DND-41 (cell line): ENCODE measurements at regions not wholly inside any gene's neighbourhood (a gene's known extent, or its start where the extent isn't known, plus 50 kb on each side); places are given as distances from the start of the nearest gene placed in this dataset.
"Not testable (repeated sequence)": the region's sequence is repeated elsewhere in the genome, so short reads cannot be mapped to it uniquely, and the experiment has no call there.

Experiments
- ATAC-seq: fragments of 200-7000 bp; cut with Tn5 transposase; 3 replicates; pipeline ENCODE4 v1.9.1; 2021; ENCODE audit warnings: low read depth; ENCODE audit not compliant: insufficient read depth
- DNase-seq: peaks from one replicate; pipeline ENCODE4 v3.0.0-alpha.2; 2020
- H2AFZ ChIP-seq: 2 replicates; pipeline ENCODE4 v1.6.0; 2012; ENCODE audit warnings: low read depth, low read length
- H3K27ac ChIP-seq: 2 replicates; pipeline ENCODE4 v1.5.1; 2012; ENCODE audit warnings: low read length, inconsistent platforms
- H3K27me3 ChIP-seq: fragments of 200-600 bp; sonication (generic); 2 replicates; pipeline ENCODE4 v1.6.0; 2012; ENCODE audit warnings: low read length, mild to moderate bottlenecking, inconsistent platforms; ENCODE audit not compliant: insufficient read depth, poor library complexity
- H3K36me3 ChIP-seq: 2 replicates; pipeline ENCODE4 v1.5.1; 2012; ENCODE audit warnings: low read length, inconsistent platforms; ENCODE audit not compliant: insufficient read depth
- H3K4me1 ChIP-seq: 2 replicates; pipeline ENCODE4 v1.5.1; 2012; ENCODE audit warnings: mild to moderate bottlenecking, low read length; ENCODE audit not compliant: insufficient read depth
- H3K4me2 ChIP-seq: 2 replicates; pipeline ENCODE4 v1.6.0; 2012; ENCODE audit warnings: mild to moderate bottlenecking, moderate library complexity, low read length, inconsistent platforms; ENCODE audit not compliant: insufficient read depth
- H3K4me3 ChIP-seq, 2 experiments: fragments of 200-600 bp in 1 of 2; shearing (Covaris generic) in 1 of 2; 2 replicates each; pipeline ENCODE4 v1.5.1; 2012 to 2016; ENCODE audit warnings: inconsistent platforms in 2 of 2, low read length in 2 of 2, mild to moderate bottlenecking in 2 of 2, low read depth in 1 of 2, moderate library complexity in 1 of 2
- H3K79me2 ChIP-seq: 2 replicates; pipeline ENCODE4 v1.6.0; 2012; ENCODE audit warnings: low read length, inconsistent platforms; ENCODE audit not compliant: insufficient read depth
- H3K9ac ChIP-seq: 2 replicates; pipeline ENCODE4 v1.6.0; 2012; ENCODE audit warnings: low read depth, mild to moderate bottlenecking, inconsistent platforms, low read length, moderate library complexity
- H3K9me3 ChIP-seq: 2 replicates; pipeline ENCODE4 v1.5.1; 2012; ENCODE audit warnings: low read length, moderate library complexity, mild to moderate bottlenecking, inconsistent platforms; ENCODE audit not compliant: insufficient read depth, severe bottlenecking
- H4K20me1 ChIP-seq: 2 replicates; pipeline ENCODE4 v1.6.0; 2012; ENCODE audit warnings: low read length; ENCODE audit not compliant: insufficient read depth
- CTCF ChIP-seq: IDR thresholded peaks from 2 replicates; pipeline ENCODE4 v1.5.1; 2012; ENCODE audit warnings: borderline replicate concordance, low read length, moderate library complexity, mild to moderate bottlenecking; ENCODE audit not compliant: poor library complexity, severe bottlenecking; ENCODE audit errors: extremely low read depth
- EZH2 ChIP-seq: IDR thresholded peaks from 3 replicates; pipeline ENCODE4 v1.6.1; 2012; ENCODE audit warnings: borderline replicate concordance, low read depth, mild to moderate bottlenecking, moderate library complexity, low read length, inconsistent platforms; ENCODE audit not compliant: severe bottlenecking

- DNase-seq, result no peak
- no peaks in the 10 kb centered on the region for H3K36me3 ChIP-seq
- H3K9ac ChIP-seq, result no peak overlapping the region
- no peak overlapping the region for H3K4me3 ChIP-seq
- no peaks in the 10 kb centered on the region for H3K79me2 ChIP-seq
- no peak overlapping the region for H3K4me2 ChIP-seq
- no peaks in the 10 kb centered on the region for H3K4me1 ChIP-seq
- no peaks in the 10 kb centered on the region for H4K20me1 ChIP-seq
- H3K9me3 ChIP-seq, result no peaks in the 10 kb centered on the region
- no peak overlapping the region for H3K27ac ChIP-seq
- H3K27me3 ChIP-seq, result no peaks in the 10 kb centered on the region
- no peak for ATAC-seq
- TF ChIP-seq EZH2, result no peak
- TF ChIP-seq CTCF, result no peak
- H2AFZ ChIP-seq, result no peak overlapping the region
These were observed 93.1 kb upstream of the RBFOX1 start for GRCh38 chr16:7239547-7239946.

- Histone ChIP-seq H3K36me3 (no peaks in the 10 kb centered on the region), H3K27me3 (no peaks in the 10 kb centered on the region), H2AFZ (no peak overlapping the region), H3K4me2 (no peak overlapping the region), H3K9ac (no peak overlapping the region), H3K4me3 (no peak overlapping the region), H3K4me1 (no peaks in the 10 kb centered on the region), H3K9me3 (no peaks in the 10 kb centered on the region), H3K27ac (no peak overlapping the region), H4K20me1 (no peaks in the 10 kb centered on the region), H3K79me2 (no peaks in the 10 kb centered on the region)
- DNase-seq (no peak), ATAC-seq (no peak)
- TF ChIP-seq CTCF (no peak), EZH2 (no peak)
These were observed 95.7 kb upstream of the RBFOX1 start for GRCh38 chr16:7236824-7237410.

- H3K9ac ChIP-seq, result no peak overlapping the region
- H3K9me3 ChIP-seq, result no peaks in the 10 kb centered on the region
- no peak overlapping the region for H3K27ac ChIP-seq
- no peaks in the 10 kb centered on the region for H3K4me1 ChIP-seq
- TF ChIP-seq EZH2 (no peak), CTCF (no peak)
- ATAC-seq, result no peak
- H3K4me3 ChIP-seq, result no peak overlapping the region
- DNase-seq, result no peak
- no peaks in the 10 kb centered on the region for H4K20me1 ChIP-seq
- H3K36me3 ChIP-seq, result no peaks in the 10 kb centered on the region
- no peaks in the 10 kb centered on the region for H3K79me2 ChIP-seq
- no peaks in the 10 kb centered on the region for H3K27me3 ChIP-seq
- H3K4me2 ChIP-seq, result no peak overlapping the region
- no peak overlapping the region for H2AFZ ChIP-seq
These were observed 98.7 kb upstream of the RBFOX1 start for GRCh38 chr16:7233975-7234374.

GRCh38 chr16:7231762-7232161 lies 100.9 kb upstream of the RBFOX1 start:
- no peak overlapping the region for H3K9ac ChIP-seq
- H3K27me3 ChIP-seq, result no peaks in the 10 kb centered on the region
- no peaks in the 10 kb centered on the region for H3K79me2 ChIP-seq
- no peak overlapping the region for H2AFZ ChIP-seq
- H3K4me2 ChIP-seq, result no peak overlapping the region
- no peaks in the 10 kb centered on the region for H3K4me1 ChIP-seq
- ATAC-seq (no peak), DNase-seq (no peak)
- no peaks in the 10 kb centered on the region for H3K9me3 ChIP-seq
- no peak overlapping the region for H3K27ac ChIP-seq
- no peak overlapping the region for H3K4me3 ChIP-seq
- no peaks in the 10 kb centered on the region for H4K20me1 ChIP-seq
- no peaks in the 10 kb centered on the region for H3K36me3 ChIP-seq
- TF ChIP-seq EZH2, result no peak
- no peak for TF ChIP-seq CTCF

- not testable (repeated sequence) for H3K4me3 ChIP-seq, H3K9ac ChIP-seq, H3K79me2 ChIP-seq, H3K9me3 ChIP-seq, H3K27me3 ChIP-seq, H4K20me1 ChIP-seq, DNase-seq, H3K4me1 ChIP-seq, H3K27ac ChIP-seq, H3K4me2 ChIP-seq, H2AFZ ChIP-seq, H3K36me3 ChIP-seq, ATAC-seq
These were observed 103.0 kb upstream of the RBFOX1 start for GRCh38 chr16:7229433-7230218.
